NOMO-1 (cell line): ENCODE measurements at regions not wholly inside any gene's neighbourhood (a gene's known extent, or its start where the extent isn't known, plus 50 kb on each side); places are given as distances from the start of the nearest gene placed in this dataset.
A peak's percentile ranks its signal among the peaks of the same experiment; 100 is the strongest.

ENCODE experiments used
- DNase-seq, 2 experiments: peaks; one replicate each; lab custom pipeline; 2025; ENCODE audit not compliant: unreplicated experiment in 2 of 2; lab: John Stamatoyannopoulos, UW

GRCh38 chr18:8499810-8500675 is 109.2 kb upstream of the RAB12 start:
- no peak for DNase-seq

- no peak for DNase-seq
Observed at GRCh38 chr18:8501044-8501443, 108.2 kb upstream of the RAB12 start.

- DNase-seq = no peak
Observed at GRCh38 chr18:8503248-8503647, 106.0 kb upstream of the RAB12 start.

- no peak for DNase-seq
Observed at GRCh38 chr18:8504424-8504823, 104.8 kb upstream of the RAB12 start.

- no peak for DNase-seq
Observed at GRCh38 chr18:8504880-8505435, 104.3 kb upstream of the RAB12 start.

GRCh38 chr18:8506251-8507049 is 102.8 kb upstream of the RAB12 start:
- DNase-seq = no peak

- no peak for DNase-seq
Observed at GRCh38 chr18:8507361-8507760, 101.9 kb upstream of the RAB12 start.

- no peak for DNase-seq
Observed at GRCh38 chr18:8507915-8508705, 101.1 kb upstream of the RAB12 start.

GRCh38 chr18:8513249-8513648 is 96.0 kb upstream of the RAB12 start:
- no peak for DNase-seq

GRCh38 chr18:8514409-8514808 is 94.8 kb upstream of the RAB12 start:
- no peak for DNase-seq

- DNase-seq = no peak
Observed at GRCh38 chr18:8515142-8515865, 93.9 kb upstream of the RAB12 start.

- no peak for DNase-seq
Observed at GRCh38 chr18:8516371-8517250, 92.6 kb upstream of the RAB12 start.

- no peak for DNase-seq
Observed at GRCh38 chr18:8517276-8517675, 92.0 kb upstream of the RAB12 start.

GRCh38 chr18:8519102-8519501 is 90.1 kb upstream of the RAB12 start:
- DNase-seq = no peak

- DNase-seq = no peak
Observed at GRCh38 chr18:8520266-8520665, 89.0 kb upstream of the RAB12 start.

GRCh38 chr18:8522756-8523155 is 86.5 kb upstream of the RAB12 start:
- no peak for DNase-seq

- peak; percentile 20 to 52 for DNase-seq
Observed at GRCh38 chr18:8525692-8526091, 83.5 kb upstream of the RAB12 start.

GRCh38 chr18:8526332-8526731 is 82.9 kb upstream of the RAB12 start:
- peak; percentile 2 to 65 for DNase-seq

GRCh38 chr18:8529609-8530008 is 79.6 kb upstream of the RAB12 start:
- DNase-seq = peak in 1 of 2 experiments; percentile 39
